GM12878 (cell line): ENCODE measurements at regions not wholly inside any gene's neighbourhood (a gene's known extent, or its start where the extent isn't known, plus 50 kb on each side); places are given as distances from the start of the nearest gene placed in this dataset.

ENCODE experiments used
- ATF2 ChIP-seq: IDR thresholded peaks from 2 replicates; pipeline ENCODE4 v1.6.1; 2012; ENCODE audit warnings: low read length, inconsistent platforms
- BMI1 ChIP-seq: fragments of 450-650 bp; IDR thresholded peaks from 2 replicates; pipeline ENCODE4 v1.6.1; 2016; ENCODE audit warnings: mild to moderate bottlenecking, moderate library complexity, borderline replicate concordance
- E4F1 ChIP-seq: fragments of 450-650 bp; IDR thresholded peaks from 2 replicates; pipeline ENCODE4 v1.6.1; 2018; ENCODE audit warnings: borderline replicate concordance, mild to moderate bottlenecking; ENCODE audit not compliant: partially characterized antibody
- ETV6 ChIP-seq, 2 experiments: fragments of 450-650 bp in 1 of 2; IDR thresholded peaks in 1 of 2; conservative IDR thresholded peaks in 1 of 2; 2 replicates each; pipeline ENCODE4 v1.6.1; 2014; ENCODE audit warnings: antibody characterized with exemption in 1 of 2, borderline replicate concordance in 1 of 2, low read depth in 1 of 2, mild to moderate bottlenecking in 1 of 2, moderate library complexity in 1 of 2
- GATAD2B ChIP-seq: fragments of 450-650 bp; conservative IDR thresholded peaks from 2 replicates; pipeline ENCODE4 v1.6.1; 2017; ENCODE audit warnings: low read depth, mild to moderate bottlenecking, moderate library complexity
- HSF1 ChIP-seq: fragments of 150-350 bp; IDR thresholded peaks from 2 replicates; pipeline ENCODE4 v1.6.1; 2014; ENCODE audit warnings: mild to moderate bottlenecking, low read depth, low read length
- MAX ChIP-seq: IDR thresholded peaks from 2 replicates; pipeline ENCODE4 v1.6.1; 2012; ENCODE audit warnings: low read depth, low read length, improper control_type of control experiment
- MLLT1 ChIP-seq: fragments of 450-650 bp; IDR thresholded peaks from 2 replicates; pipeline ENCODE4 v1.6.1; 2016; ENCODE audit warnings: mild to moderate bottlenecking
- NFYB ChIP-seq: IDR thresholded peaks from 2 replicates; pipeline ENCODE4 v1.6.1; 2011; ENCODE audit warnings: low read depth, mild to moderate bottlenecking, low read length, improper control_type of control experiment, moderate library complexity; ENCODE audit not compliant: insufficient read depth
- NR2F1 ChIP-seq: fragments of 450-650 bp; conservative IDR thresholded peaks from 2 replicates; pipeline ENCODE4 v1.6.1; 2017; ENCODE audit warnings: mild to moderate bottlenecking
- REST ChIP-seq: IDR thresholded peaks from 2 replicates; pipeline ENCODE4 v1.6.1; 2012; ENCODE audit warnings: mild to moderate bottlenecking, low read depth, low read length
- RUNX3 ChIP-seq: IDR thresholded peaks from 2 replicates; pipeline ENCODE4 v1.6.1; 2012; ENCODE audit warnings: low read length, inconsistent platforms
- SREBF1 ChIP-seq: IDR thresholded peaks from 2 replicates; pipeline ENCODE4 v1.6.1; 2012; ENCODE audit warnings: mild to moderate bottlenecking, low read length
- STAT1 ChIP-seq: fragments of 450-650 bp; conservative IDR thresholded peaks from 2 replicates; pipeline ENCODE4 v1.6.1; 2014; ENCODE audit warnings: antibody characterized with exemption, mild to moderate bottlenecking
- ZBTB4 ChIP-seq: fragments of 450-650 bp; formaldehyde crosslinking; IDR thresholded peaks from 2 replicates; pipeline ENCODE4 v1.4.0; 2022; ENCODE audit warnings: mild to moderate bottlenecking, moderate library complexity
- ZNF274 ChIP-seq: IDR thresholded peaks from one replicate; pipeline ENCODE4 v1.8.0; 2011; ENCODE audit not compliant: insufficient read length, insufficient read depth

GRCh38 chr2:180334514-180334913, 327.4 kb upstream of the CWC22 start (continued):
- TF ChIP-seq E4F1: no peak
- TF ChIP-seq MLLT1: peak; percentile 74
- peak; percentile 71; the same call in 1 of the 2 replicates for TF ChIP-seq GATAD2B
- TF ChIP-seq REST: no peak
- peak in 1 of 2 experiments; percentile 49; a peak in 1 of 4 replicates for TF ChIP-seq ETV6 (conservative IDR thresholded peaks at IDR 0.05 in 1 of 2, IDR thresholded peaks at IDR 0.05 in 1 of 2; ENCODE audit: borderline replicate concordance in 1 of 2, low read depth in 1 of 2)
- no peak for TF ChIP-seq ZBTB4
- TF ChIP-seq ZNF274: no peak
- TF ChIP-seq NR2F1: peak; percentile 40
- no peak for TF ChIP-seq STAT1
- TF ChIP-seq SREBF1: no peak
- no peak for TF ChIP-seq HSF1
- peak; percentile 71 for TF ChIP-seq RUNX3
- no peak for TF ChIP-seq MAX
- peak; percentile 94 for TF ChIP-seq BMI1
- TF ChIP-seq ATF2: peak; percentile 93
- no peak for TF ChIP-seq NFYB
